Ishikawa (cell line): ENCODE measurements at regions not wholly inside any gene's neighbourhood (a gene's known extent, or its start where the extent isn't known, plus 50 kb on each side); places are given as distances from the start of the nearest gene placed in this dataset.

Source experiments
- CEBPB ChIP-seq: IDR thresholded peaks from 2 replicates; pipeline ENCODE4 v1.6.1; 2012
- CREB1 ChIP-seq: IDR thresholded peaks from 2 replicates; pipeline ENCODE4 v1.6.1; 2012; ENCODE audit warnings: low read depth
- EGR1 ChIP-seq: IDR thresholded peaks from 2 replicates; pipeline ENCODE4 v1.6.1; 2012
- EP300 ChIP-seq: IDR thresholded peaks from 2 replicates; pipeline ENCODE4 v1.6.1; 2012; ENCODE audit warnings: borderline replicate concordance
- FOXM1 ChIP-seq: IDR thresholded peaks from 2 replicates; pipeline ENCODE4 v1.6.1; 2012; ENCODE audit warnings: low read depth, borderline replicate concordance
- NFIC ChIP-seq: IDR thresholded peaks from 2 replicates; pipeline ENCODE4 v1.6.1; 2012
- RAD21 ChIP-seq: IDR thresholded peaks from 2 replicates; pipeline ENCODE4 v1.6.1; 2012; ENCODE audit warnings: low read depth
- TAF1 ChIP-seq: IDR thresholded peaks from 2 replicates; pipeline ENCODE4 v1.6.1; 2012; ENCODE audit warnings: low read depth, mild to moderate bottlenecking
- TCF12 ChIP-seq: IDR thresholded peaks from 2 replicates; pipeline ENCODE4 v1.6.1; 2012; ENCODE audit warnings: low read depth
- TEAD4 ChIP-seq: IDR thresholded peaks from 2 replicates; pipeline ENCODE4 v1.6.1; 2012
- YY1 ChIP-seq: IDR thresholded peaks from 2 replicates; pipeline ENCODE4 v1.6.1; 2012; ENCODE audit warnings: low read depth
- ZBTB7A ChIP-seq: IDR thresholded peaks from 2 replicates; pipeline ENCODE4 v1.6.1; 2012; ENCODE audit warnings: low read depth
- TF ChIP-seq, protein P1 (sequence below): IDR thresholded peaks from 2 replicates; pipeline ENCODE4 v1.6.1; 2012
- TF ChIP-seq, protein P2 (sequence below): IDR thresholded peaks from 2 replicates; pipeline ENCODE4 v1.6.1; 2012; ENCODE audit warnings: low read depth, mild to moderate bottlenecking
- TF ChIP-seq, protein P3 (sequence below): IDR thresholded peaks from 2 replicates; pipeline ENCODE4 v1.6.1; 2012

DNA sequence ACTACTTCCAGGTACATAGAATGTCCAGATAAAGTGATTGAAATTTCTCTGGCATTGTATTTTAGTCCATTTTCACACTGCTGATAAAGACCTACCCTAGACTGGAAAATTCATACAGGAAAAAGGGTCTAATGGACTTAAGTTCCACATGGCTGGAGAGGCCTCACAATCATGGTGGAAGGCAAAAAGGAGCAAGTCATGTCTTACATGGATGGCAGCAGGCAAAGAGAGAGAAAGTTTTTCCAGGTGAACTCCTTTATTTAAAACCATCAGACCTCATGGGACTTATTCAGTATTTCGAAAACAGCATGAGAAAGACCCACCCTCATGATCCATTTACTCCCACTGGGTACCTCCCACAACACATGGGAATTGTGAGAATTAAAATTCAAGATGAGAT is 1359.7 kb upstream of the RAG2 start:
- TF ChIP-seq NFIC (no peak), TEAD4 (no peak), CREB1 (no peak), ZBTB7A (no peak), EP300 (no peak), YY1 (no peak), RAD21 (no peak), TAF1 (no peak), EGR1 (no peak), FOXM1 (no peak), CEBPB (no peak), TCF12 (no peak)
- TF ChIP-seq, protein P1, sequence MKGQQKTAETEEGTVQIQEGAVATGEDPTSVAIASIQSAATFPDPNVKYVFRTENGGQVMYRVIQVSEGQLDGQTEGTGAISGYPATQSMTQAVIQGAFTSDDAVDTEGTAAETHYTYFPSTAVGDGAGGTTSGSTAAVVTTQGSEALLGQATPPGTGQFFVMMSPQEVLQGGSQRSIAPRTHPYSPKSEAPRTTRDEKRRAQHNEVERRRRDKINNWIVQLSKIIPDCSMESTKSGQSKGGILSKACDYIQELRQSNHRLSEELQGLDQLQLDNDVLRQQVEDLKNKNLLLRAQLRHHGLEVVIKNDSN = no peak
- TF ChIP-seq, protein P2, sequence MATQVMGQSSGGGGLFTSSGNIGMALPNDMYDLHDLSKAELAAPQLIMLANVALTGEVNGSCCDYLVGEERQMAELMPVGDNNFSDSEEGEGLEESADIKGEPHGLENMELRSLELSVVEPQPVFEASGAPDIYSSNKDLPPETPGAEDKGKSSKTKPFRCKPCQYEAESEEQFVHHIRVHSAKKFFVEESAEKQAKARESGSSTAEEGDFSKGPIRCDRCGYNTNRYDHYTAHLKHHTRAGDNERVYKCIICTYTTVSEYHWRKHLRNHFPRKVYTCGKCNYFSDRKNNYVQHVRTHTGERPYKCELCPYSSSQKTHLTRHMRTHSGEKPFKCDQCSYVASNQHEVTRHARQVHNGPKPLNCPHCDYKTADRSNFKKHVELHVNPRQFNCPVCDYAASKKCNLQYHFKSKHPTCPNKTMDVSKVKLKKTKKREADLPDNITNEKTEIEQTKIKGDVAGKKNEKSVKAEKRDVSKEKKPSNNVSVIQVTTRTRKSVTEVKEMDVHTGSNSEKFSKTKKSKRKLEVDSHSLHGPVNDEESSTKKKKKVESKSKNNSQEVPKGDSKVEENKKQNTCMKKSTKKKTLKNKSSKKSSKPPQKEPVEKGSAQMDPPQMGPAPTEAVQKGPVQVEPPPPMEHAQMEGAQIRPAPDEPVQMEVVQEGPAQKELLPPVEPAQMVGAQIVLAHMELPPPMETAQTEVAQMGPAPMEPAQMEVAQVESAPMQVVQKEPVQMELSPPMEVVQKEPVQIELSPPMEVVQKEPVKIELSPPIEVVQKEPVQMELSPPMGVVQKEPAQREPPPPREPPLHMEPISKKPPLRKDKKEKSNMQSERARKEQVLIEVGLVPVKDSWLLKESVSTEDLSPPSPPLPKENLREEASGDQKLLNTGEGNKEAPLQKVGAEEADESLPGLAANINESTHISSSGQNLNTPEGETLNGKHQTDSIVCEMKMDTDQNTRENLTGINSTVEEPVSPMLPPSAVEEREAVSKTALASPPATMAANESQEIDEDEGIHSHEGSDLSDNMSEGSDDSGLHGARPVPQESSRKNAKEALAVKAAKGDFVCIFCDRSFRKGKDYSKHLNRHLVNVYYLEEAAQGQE = no peak
- TF ChIP-seq, protein P3, sequence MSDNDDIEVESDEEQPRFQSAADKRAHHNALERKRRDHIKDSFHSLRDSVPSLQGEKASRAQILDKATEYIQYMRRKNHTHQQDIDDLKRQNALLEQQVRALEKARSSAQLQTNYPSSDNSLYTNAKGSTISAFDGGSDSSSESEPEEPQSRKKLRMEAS = no peak

DNA sequence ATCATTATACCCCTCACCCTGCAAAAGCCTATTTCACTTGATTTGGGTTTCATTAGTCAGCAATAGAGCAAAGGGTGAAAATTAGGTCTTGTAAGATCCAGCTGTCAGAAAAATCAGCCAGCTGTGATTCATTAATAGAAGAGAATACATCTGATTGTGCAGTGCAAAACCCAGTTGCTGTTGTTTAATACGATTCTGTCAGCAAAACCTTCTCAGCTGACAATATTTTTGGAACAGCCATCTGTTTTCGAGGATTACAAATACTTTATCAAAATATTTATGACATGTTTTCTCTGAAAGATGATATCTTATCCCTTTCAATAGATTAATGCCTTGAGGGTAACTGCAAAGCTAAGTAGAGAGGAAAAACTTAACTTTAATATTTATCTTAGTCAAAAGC is 1354.0 kb upstream of the RAG2 start:
- TF ChIP-seq NFIC (no peak), YY1 (no peak), ZBTB7A (no peak), EP300 (no peak), TEAD4 (no peak), TAF1 (no peak), FOXM1 (no peak), TCF12 (no peak), RAD21 (no peak)
- TF ChIP-seq, protein P2 = no peak
- TF ChIP-seq, protein P1 = no peak
- TF ChIP-seq, protein P3 = no peak

DNA sequence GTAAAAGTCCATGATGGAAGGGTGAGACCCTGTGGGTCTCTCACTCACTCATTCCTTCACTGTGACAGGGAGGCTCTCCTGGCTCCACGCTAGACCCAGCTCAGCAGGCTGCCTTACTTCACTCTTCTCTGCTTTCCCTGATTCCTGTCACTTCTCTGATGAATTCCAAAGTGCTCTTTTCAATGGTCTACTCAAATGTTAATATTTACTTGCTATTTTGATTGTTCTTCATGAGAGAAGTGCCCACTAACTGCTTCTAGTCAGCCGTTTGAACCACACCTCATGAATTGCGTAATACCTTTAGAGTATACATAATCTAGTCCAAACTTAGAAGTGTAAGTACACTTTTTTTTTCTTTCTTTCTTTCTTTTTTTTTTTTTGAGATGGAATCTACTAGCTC is 1350.2 kb upstream of the RAG2 start:
- TF ChIP-seq TAF1 (no peak), CEBPB (peak; percentile 89)

DNA sequence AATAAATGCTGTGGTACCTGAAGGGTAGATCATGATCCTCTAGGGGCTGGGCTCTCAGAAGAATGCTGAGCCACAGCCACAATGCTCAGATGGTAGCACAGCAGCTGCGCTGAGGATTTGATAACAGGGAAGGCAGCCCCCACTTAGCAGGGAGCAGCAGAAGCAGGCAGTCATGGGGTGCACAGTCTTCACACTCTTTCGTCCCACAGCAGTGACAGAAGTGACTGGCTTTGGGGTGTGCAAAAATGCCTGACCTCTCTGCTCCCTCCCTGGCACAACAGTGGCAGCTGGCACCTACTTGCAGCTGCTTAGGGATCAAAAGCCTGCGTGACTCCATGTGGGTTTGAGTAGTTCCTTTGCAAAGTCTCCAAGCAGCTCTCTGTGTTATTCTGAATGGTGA is 1349.8 kb upstream of the RAG2 start:
- no peak for TF ChIP-seq FOXM1
- TF ChIP-seq, protein P2 = no peak
- TF ChIP-seq TEAD4 = no peak
- TF ChIP-seq YY1 = no peak
- TF ChIP-seq ZBTB7A = no peak
- TF ChIP-seq, protein P3 = no peak
- TF ChIP-seq CEBPB = no peak
- no peak for TF ChIP-seq TAF1
- TF ChIP-seq RAD21 = no peak
- TF ChIP-seq TCF12 = no peak
- TF ChIP-seq EP300 = no peak
- TF ChIP-seq, protein P1 = no peak
- TF ChIP-seq CREB1 = no peak
- TF ChIP-seq NFIC = no peak
- TF ChIP-seq EGR1 = no peak
